Transverse colon (tissue), 4 donors: ENCODE measurements at regions not wholly inside any gene's neighbourhood (a gene's known extent, or its start where the extent isn't known, plus 50 kb on each side); places are given as distances from the start of the nearest gene placed in this dataset.

Source experiments
- DNase-seq: peaks from one replicate; pipeline ENCODE4 v3.0.0-alpha.2; 2019
- H3K27ac ChIP-seq, 4 donors: fragments of 200-600 bp; sonication (generic); 2 replicates each; pipeline ENCODE4 v1.5.1; 2016 to 2018; ENCODE audit warnings: inconsistent platforms in 4 of 4
- H3K27me3 ChIP-seq: fragments of 200-600 bp; sonication (generic); 2 replicates; pipeline ENCODE4 v1.5.1; 2017; ENCODE audit warnings: inconsistent platforms
- H3K36me3 ChIP-seq, 4 donors: fragments of 200-600 bp; sonication (generic); 2 replicates each; pipeline ENCODE4 v1.5.1; 2017 to 2019; ENCODE audit warnings: inconsistent platforms in 4 of 4
- H3K4me1 ChIP-seq, 4 donors: fragments of 200-600 bp; sonication (generic); 2 replicates each; pipeline ENCODE4 v1.5.1; 2017 to 2020; ENCODE audit warnings: inconsistent platforms in 4 of 4
- H3K4me3 ChIP-seq, 4 donors: fragments of 200-600 bp; sonication (generic); 1 replicate in 1 of 4; 2 replicates in 3 of 4; pipeline versions ENCODE4 v1.5.1 to v1.6.1; 2017 to 2019; ENCODE audit warnings: inconsistent platforms in 4 of 4
- H3K9me3 ChIP-seq, 2 donors: fragments of 200-600 bp; sonication (generic); 2 replicates each; pipeline ENCODE4 v1.5.1; 2017 to 2019; ENCODE audit warnings: inconsistent platforms in 2 of 2
- EP300 ChIP-seq: sonication (generic); formaldehyde crosslinking; IDR thresholded peaks from one replicate; pipeline ENCODE4 v1.6.1; 2017; ENCODE audit warnings: antibody characterized with exemption, low read depth
- POLR2A ChIP-seq: fragments of 450-650 bp; IDR thresholded peaks from one replicate; pipeline ENCODE4 v1.6.1; 2016; ENCODE audit warnings: antibody characterized with exemption, mild to moderate bottlenecking, moderate library complexity
- POLR2AphosphoS5 ChIP-seq, 3 donors: sonication (generic); formaldehyde crosslinking; IDR thresholded peaks; one replicate each; pipeline ENCODE4 v1.6.1; 2016; ENCODE audit warnings: antibody characterized with exemption in 3 of 3
- WGBS, 2 donors: methylation state at CpG; one replicate each; pipeline ENCODE4 v1.1.5; 2018; ENCODE audit warnings: low coverage in 1 of 2; 5-methylcytosine and 5-hydroxymethylcytosine counted together
- in situ Hi-C, 4 donors: fragments of 200-750 bp; cut with MboI; loops; one replicate each; pipeline versions ENCODE4 v1.15.0 to v1.15.1; 2017; ENCODE audit warnings: low sequenced_read_pairs in 3 of 4, low pct_ligation_motif_present in 1 of 4, low pct_unique_long_range_greater_than_20kb in 1 of 4
- intact Hi-C: fragments of 100-400 bp; cut with DNase I; formaldehyde crosslinking; loops from one replicate; pipeline ENCODE4 v1.15.1; 2023; ENCODE audit warnings: low total_unique reads
- TF ChIP-seq, protein P1 (sequence below), 5 experiments: fragments of 200-600 bp in 3 of 5; fragments of 450-650 bp in 2 of 5; sonication (generic) in 3 of 5; IDR thresholded peaks; 1 replicate in 2 of 5; 2 replicates in 3 of 5; pipeline ENCODE4 v1.5.1; 2016 to 2017; ENCODE audit warnings: antibody characterized with exemption in 5 of 5, inconsistent platforms in 3 of 5, mild to moderate bottlenecking in 2 of 5, moderate library complexity in 1 of 5

DNA sequence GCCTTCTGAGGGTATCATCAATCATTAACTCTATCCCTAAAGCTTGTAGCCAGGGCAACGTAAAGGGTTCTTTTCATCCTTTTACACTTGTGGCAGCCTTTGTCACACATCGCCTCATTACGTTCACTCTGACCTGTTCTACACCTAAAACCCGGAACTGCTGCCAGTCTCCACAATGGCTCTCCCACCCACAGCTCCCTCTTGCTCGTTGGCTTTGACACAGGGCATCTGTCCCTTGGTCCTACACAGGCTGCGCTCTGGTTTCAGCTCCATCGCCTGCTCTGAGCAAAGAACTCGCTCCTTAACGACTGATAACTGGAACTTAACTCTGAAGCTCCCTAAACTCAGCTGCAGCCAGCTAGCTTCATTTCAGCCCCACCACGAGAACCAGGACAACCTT lies 112.8 kb upstream of the CTNND2 start:
- in situ Hi-C loops (no loop called here), intact Hi-C loops (no loop called here)
- Histone ChIP-seq H3K9me3 (no peaks in the 10 kb centered on the region), H3K4me3 (no peak overlapping the region), H3K27me3 (no peaks in the 10 kb centered on the region), H3K27ac (no peak overlapping the region), H3K36me3 (no peaks in the 10 kb centered on the region), H3K4me1 (no peaks in the 10 kb centered on the region)
- 78 to 83% methylated on average over 4 to 10 of the region's 10 CpGs for WGBS, 2 donors
- TF ChIP-seq EP300 = no peak
- TF ChIP-seq POLR2A = no peak
- TF ChIP-seq, protein P1, sequence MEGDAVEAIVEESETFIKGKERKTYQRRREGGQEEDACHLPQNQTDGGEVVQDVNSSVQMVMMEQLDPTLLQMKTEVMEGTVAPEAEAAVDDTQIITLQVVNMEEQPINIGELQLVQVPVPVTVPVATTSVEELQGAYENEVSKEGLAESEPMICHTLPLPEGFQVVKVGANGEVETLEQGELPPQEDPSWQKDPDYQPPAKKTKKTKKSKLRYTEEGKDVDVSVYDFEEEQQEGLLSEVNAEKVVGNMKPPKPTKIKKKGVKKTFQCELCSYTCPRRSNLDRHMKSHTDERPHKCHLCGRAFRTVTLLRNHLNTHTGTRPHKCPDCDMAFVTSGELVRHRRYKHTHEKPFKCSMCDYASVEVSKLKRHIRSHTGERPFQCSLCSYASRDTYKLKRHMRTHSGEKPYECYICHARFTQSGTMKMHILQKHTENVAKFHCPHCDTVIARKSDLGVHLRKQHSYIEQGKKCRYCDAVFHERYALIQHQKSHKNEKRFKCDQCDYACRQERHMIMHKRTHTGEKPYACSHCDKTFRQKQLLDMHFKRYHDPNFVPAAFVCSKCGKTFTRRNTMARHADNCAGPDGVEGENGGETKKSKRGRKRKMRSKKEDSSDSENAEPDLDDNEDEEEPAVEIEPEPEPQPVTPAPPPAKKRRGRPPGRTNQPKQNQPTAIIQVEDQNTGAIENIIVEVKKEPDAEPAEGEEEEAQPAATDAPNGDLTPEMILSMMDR (IDR thresholded peaks at IDR 0.05) = no peak
- TF ChIP-seq POLR2AphosphoS5 (IDR thresholded peaks at IDR 0.05) = no peak
- no peak for DNase-seq

DNA sequence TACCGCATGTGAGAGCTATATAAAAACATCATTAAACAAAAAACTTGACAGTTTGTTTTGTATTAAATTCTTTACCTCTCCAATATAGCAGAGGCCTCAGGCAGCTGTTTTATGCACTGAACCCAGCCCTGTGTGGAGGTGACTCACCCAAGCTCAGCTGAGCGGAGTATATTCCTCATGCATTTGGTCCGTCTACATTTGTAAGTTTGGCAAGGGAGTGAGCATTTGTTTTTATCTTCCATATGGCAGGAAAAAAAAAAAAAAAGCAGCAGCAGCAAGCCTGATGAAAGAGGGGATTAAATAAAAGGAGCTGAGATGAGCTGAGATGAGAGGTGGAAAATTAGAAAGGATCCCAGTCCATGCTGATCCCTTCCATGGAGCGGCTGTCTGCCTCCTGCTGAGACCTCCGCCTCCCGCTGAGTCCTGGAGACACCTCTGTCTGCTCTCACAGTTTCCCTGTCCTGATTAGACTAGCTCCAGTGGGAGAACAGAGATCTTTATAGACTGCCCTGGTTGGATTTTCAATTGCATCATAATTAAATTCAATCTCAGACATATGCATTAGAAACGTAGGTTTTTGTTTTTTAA lies 112.0 kb upstream of the CTNND2 start:
- in situ Hi-C loops = no loop called here
- H3K27me3 ChIP-seq = no peaks in the 10 kb centered on the region
- intact Hi-C loops = no loop called here
- WGBS, 2 donors = 56 to 77% methylated on average over 7 of the region's 7 CpGs
- H3K36me3 ChIP-seq = no peaks in the 10 kb centered on the region
- H3K9me3 ChIP-seq = no peaks in the 10 kb centered on the region
- H3K4me1 ChIP-seq = no peaks in the 10 kb centered on the region
- no peak for DNase-seq
- H3K4me3 ChIP-seq = no peak overlapping the region
- no peak for TF ChIP-seq POLR2A
- TF ChIP-seq EP300 = no peak
- TF ChIP-seq, protein P1 (IDR thresholded peaks at IDR 0.05) = no peak
- TF ChIP-seq POLR2AphosphoS5 (IDR thresholded peaks at IDR 0.05) = no peak
- H3K27ac ChIP-seq = no peak overlapping the region

DNA sequence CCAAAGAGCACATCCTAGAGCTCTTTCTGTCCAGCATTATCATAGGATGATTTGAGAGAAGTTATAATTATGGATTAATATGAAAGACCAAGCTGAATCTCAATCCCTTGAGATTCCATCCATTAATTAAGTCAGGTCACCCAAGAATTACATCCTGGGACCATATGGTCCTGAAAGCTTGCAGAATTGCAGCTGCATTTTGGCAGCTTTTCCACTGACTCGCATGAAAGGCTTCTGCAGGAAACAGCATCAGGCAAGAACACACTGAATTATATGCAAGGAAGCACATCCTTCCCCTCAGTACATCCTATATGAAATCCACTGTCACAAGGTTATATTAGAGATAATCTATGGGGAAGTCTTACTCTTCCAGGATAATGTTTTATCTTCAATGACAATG lies 109.1 kb upstream of the CTNND2 start:
- Histone ChIP-seq H3K4me3 (no peak overlapping the region), H3K9me3 (no peaks in the 10 kb centered on the region), H3K36me3 (no peaks in the 10 kb centered on the region), H3K27me3 (no peaks in the 10 kb centered on the region), H3K4me1 (no peaks in the 10 kb centered on the region), H3K27ac (no peak overlapping the region)
- no peak for DNase-seq
- intact Hi-C loops = no loop called here
- in situ Hi-C loops = no loop called here
- TF ChIP-seq EP300 (no peak), POLR2AphosphoS5 (IDR thresholded peaks at IDR 0.05) (no peak), POLR2A (no peak)
- WGBS, 2 donors = 64 to 67% methylated on average over 1 of the region's 1 CpG

DNA sequence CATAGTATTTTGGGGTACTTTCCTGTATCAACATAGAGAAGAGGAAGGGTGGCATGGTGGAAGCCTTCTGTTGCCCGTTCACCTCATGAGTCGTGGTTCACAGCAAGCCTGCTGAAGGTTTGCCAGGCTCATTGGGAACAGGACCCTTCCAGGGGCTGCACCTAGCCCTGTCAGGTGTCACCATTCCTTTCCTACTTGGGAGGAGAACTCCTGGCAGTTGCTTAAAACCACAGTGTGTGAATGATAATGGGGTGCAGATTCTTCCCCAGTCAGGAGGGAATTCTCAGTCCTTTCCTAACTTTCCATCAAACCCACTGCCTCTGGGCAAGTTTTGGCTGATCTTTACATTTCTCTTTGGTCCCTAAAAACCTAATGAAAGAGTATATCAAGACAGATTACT lies 99.4 kb upstream of the CTNND2 start:
- no peak for DNase-seq
- in situ Hi-C loops (no loop called here), intact Hi-C loops (no loop called here)
- WGBS, 2 donors = 71 to 76% methylated on average over 2 of the region's 2 CpGs
- H3K4me1 ChIP-seq = no peaks in the 10 kb centered on the region
- no peak overlapping the region for H3K4me3 ChIP-seq
- no peaks in the 10 kb centered on the region for H3K9me3 ChIP-seq
- H3K27ac ChIP-seq = no peak overlapping the region
- no peaks in the 10 kb centered on the region for H3K36me3 ChIP-seq
- TF ChIP-seq, protein P1 (IDR thresholded peaks at IDR 0.05) = no peak
- no peak for TF ChIP-seq EP300
- TF ChIP-seq POLR2A = no peak
- TF ChIP-seq POLR2AphosphoS5 (IDR thresholded peaks at IDR 0.05) = no peak
- H3K27me3 ChIP-seq = no peaks in the 10 kb centered on the region

DNA sequence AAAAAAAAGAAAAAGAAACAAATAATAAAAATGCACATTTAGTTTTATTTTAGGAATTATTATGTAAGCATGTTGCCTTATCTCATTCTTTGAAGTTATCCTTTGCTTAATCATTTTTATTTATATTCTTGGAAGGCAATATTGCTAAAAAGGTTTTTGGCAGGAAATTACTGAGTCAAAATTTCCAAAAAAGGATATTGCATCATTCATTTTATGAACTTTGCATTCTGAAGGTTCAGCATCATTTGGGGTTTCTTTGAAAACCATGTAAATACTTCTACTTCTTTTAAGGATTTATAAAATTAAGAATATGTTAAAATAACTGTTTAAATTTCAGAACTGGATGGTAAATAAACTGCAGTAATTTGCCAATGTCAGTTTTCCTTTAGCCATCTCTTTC lies 94.2 kb upstream of the CTNND2 start:
- DNase-seq = no peak
- H3K4me1 ChIP-seq = no peaks in the 10 kb centered on the region
- H3K27me3 ChIP-seq = no peaks in the 10 kb centered on the region
- no peaks in the 10 kb centered on the region for H3K9me3 ChIP-seq
- in situ Hi-C loops (no loop called here), intact Hi-C loops (no loop called here)
- TF ChIP-seq POLR2AphosphoS5 (IDR thresholded peaks at IDR 0.05) (no peak), EP300 (no peak), POLR2A (no peak)
- TF ChIP-seq, protein P1 (IDR thresholded peaks at IDR 0.05) = no peak
- no peaks in the 10 kb centered on the region for H3K36me3 ChIP-seq
- H3K4me3 ChIP-seq = no peak overlapping the region
- no peak overlapping the region for H3K27ac ChIP-seq
